GM21367 (cell line): ENCODE measurements at regions not wholly inside any gene's neighbourhood (a gene's known extent, or its start where the extent isn't known, plus 50 kb on each side); places are given as distances from the start of the nearest gene placed in this dataset.
A peak's percentile ranks its signal among the peaks of the same experiment; 100 is the strongest.
"Not testable (repeated sequence)": the region's sequence is repeated elsewhere in the genome, so short reads cannot be mapped to it uniquely, and the experiment has no call there.

Experiments used
- ATAC-seq: cut with Tn5 transposase; IDR thresholded peaks from one replicate; pipeline ENCODE4 v1.9.1; 2021; ENCODE audit not compliant: unreplicated experiment

- ATAC-seq: no peak
These were observed 1109.3 kb downstream of the PLA2G4A start for GRCh38 chr1:187938092-187938491.

GRCh38 chr1:187942986-187943385 is 1114.2 kb downstream of the PLA2G4A start:
- ATAC-seq: no peak

- ATAC-seq: no peak
These were observed 1115.1 kb downstream of the PLA2G4A start for GRCh38 chr1:187943606-187944403.

- not testable (repeated sequence) for ATAC-seq
These were observed 1117.9 kb downstream of the PLA2G4A start for GRCh38 chr1:187946661-187947060.

- ATAC-seq: no peak
These were observed 1118.6 kb downstream of the PLA2G4A start for GRCh38 chr1:187947359-187947758.

- no peak for ATAC-seq
These were observed 1119.5 kb downstream of the PLA2G4A start for GRCh38 chr1:187948170-187948794.

- no peak for ATAC-seq
These were observed 1120.8 kb downstream of the PLA2G4A start for GRCh38 chr1:187949567-187949966.

- ATAC-seq: no peak
These were observed 1123.1 kb downstream of the PLA2G4A start for GRCh38 chr1:187951817-187952216.

- ATAC-seq: no peak
These were observed 1123.7 kb downstream of the PLA2G4A start for GRCh38 chr1:187952446-187952845.

- ATAC-seq: no peak
These were observed 1128.2 kb downstream of the PLA2G4A start for GRCh38 chr1:187956975-187957374.

GRCh38 chr1:187958207-187958606 is 1129.5 kb downstream of the PLA2G4A start:
- no peak for ATAC-seq

- no peak for ATAC-seq
These were observed 1130.3 kb downstream of the PLA2G4A start for GRCh38 chr1:187959062-187959461.

GRCh38 chr1:187960125-187960638 is 1131.4 kb downstream of the PLA2G4A start:
- no peak for ATAC-seq

- no peak for ATAC-seq
These were observed 1133.1 kb downstream of the PLA2G4A start for GRCh38 chr1:187961895-187962294.

- ATAC-seq: no peak
These were observed 1143.1 kb downstream of the PLA2G4A start for GRCh38 chr1:187971851-187972250.

- ATAC-seq: no peak
These were observed 1148.5 kb downstream of the PLA2G4A start for GRCh38 chr1:187977298-187977697.

GRCh38 chr1:187985145-187985896 is 1156.6 kb downstream of the PLA2G4A start:
- ATAC-seq: no peak

- ATAC-seq: peak; percentile 56
These were observed 1157.3 kb downstream of the PLA2G4A start for GRCh38 chr1:187985897-187986654.

- ATAC-seq: no peak
These were observed 1158.6 kb downstream of the PLA2G4A start for GRCh38 chr1:187987236-187987776.

- no peak for ATAC-seq
These were observed 1163.2 kb downstream of the PLA2G4A start for GRCh38 chr1:187991944-187992343.

- no peak for ATAC-seq
These were observed 1168.0 kb downstream of the PLA2G4A start for GRCh38 chr1:187996780-187997179.
